ENCODE measurements at regions not wholly inside any gene's neighbourhood (a gene's known extent, or its start where the extent isn't known, plus 50 kb on each side); places are given as distances from the start of the nearest gene placed in this dataset.

DNA sequence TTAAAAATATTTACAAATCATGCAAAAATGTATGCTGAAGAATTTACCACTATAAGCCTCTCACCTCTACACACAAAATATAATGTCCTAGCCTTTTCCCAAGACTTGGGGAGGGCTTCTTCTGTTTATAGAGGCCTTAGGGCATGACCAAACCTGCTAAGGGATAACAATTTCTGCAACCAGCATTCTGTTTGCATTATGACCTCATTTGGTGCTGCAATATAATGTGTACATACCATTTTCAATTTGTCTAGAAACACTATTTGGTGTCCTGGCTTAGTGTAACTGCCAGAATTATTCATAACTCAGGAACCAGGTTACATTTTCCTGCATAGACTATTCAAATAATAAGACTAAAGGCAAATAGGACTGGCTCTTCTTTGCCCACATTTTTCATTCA, 446.6 kb upstream of the SORCS1 start:
- no peak overlapping the region for H3K4me3 ChIP-seq (IDR thresholded peaks at IDR 0.05; ENCODE audit: insufficient read depth, low read depth, low read length)
- H3K4me1 ChIP-seq (ENCODE audit: low read depth, poor library complexity, severe bottlenecking): no peaks in the 10 kb centered on the region
- H3K79me2 ChIP-seq (ENCODE audit: insufficient read depth, low read depth): no peaks in the 10 kb centered on the region
- no peak overlapping the region for H3K27ac ChIP-seq
- H3K36me3 ChIP-seq (ENCODE audit: insufficient read depth): no peaks in the 10 kb centered on the region
- H3K27me3 ChIP-seq (ENCODE audit: insufficient read depth, low read depth): no peaks in the 10 kb centered on the region
- TF ChIP-seq, protein P1, sequence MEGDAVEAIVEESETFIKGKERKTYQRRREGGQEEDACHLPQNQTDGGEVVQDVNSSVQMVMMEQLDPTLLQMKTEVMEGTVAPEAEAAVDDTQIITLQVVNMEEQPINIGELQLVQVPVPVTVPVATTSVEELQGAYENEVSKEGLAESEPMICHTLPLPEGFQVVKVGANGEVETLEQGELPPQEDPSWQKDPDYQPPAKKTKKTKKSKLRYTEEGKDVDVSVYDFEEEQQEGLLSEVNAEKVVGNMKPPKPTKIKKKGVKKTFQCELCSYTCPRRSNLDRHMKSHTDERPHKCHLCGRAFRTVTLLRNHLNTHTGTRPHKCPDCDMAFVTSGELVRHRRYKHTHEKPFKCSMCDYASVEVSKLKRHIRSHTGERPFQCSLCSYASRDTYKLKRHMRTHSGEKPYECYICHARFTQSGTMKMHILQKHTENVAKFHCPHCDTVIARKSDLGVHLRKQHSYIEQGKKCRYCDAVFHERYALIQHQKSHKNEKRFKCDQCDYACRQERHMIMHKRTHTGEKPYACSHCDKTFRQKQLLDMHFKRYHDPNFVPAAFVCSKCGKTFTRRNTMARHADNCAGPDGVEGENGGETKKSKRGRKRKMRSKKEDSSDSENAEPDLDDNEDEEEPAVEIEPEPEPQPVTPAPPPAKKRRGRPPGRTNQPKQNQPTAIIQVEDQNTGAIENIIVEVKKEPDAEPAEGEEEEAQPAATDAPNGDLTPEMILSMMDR (conservative IDR thresholded peaks at IDR 0.05; ENCODE audit: low read depth, low read length): no peak
- H4K20me1 ChIP-seq (ENCODE audit: insufficient read depth): no peaks in the 10 kb centered on the region
- no peak overlapping the region for H2AFZ ChIP-seq (ENCODE audit: low read depth)
- no peak overlapping the region for H3K9ac ChIP-seq
- no peak overlapping the region for H3K4me2 ChIP-seq

DNA sequence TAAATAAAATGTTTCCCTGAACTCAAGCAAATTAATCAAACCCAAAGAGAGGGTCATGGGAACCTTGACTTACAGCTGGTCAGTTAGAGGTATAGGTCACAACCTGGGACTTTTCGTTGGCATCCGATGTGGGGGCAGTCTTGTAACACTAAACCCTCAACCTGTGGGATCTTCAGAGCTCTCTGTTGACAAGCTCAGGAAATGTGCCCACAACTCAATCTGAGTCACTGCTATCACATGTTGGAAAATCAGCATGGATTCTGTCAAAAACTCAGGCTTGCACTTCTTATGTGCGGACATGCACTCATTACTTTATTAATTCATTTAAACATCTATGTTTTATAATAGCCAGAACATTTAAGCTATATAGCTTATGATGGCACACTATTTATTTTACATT, 424.6 kb upstream of the SORCS1 start:
- Histone ChIP-seq H3K27me3 (ENCODE audit: insufficient read depth, low read depth) (no peaks in the 10 kb centered on the region), H3K4me1 (ENCODE audit: low read depth, poor library complexity, severe bottlenecking) (no peaks in the 10 kb centered on the region), H3K36me3 (ENCODE audit: insufficient read depth) (no peaks in the 10 kb centered on the region), H3K9ac (no peak overlapping the region), H3K27ac (no peak overlapping the region), H2AFZ (ENCODE audit: low read depth) (no peak overlapping the region), H3K79me2 (ENCODE audit: insufficient read depth, low read depth) (no peaks in the 10 kb centered on the region), H3K4me3 (IDR thresholded peaks at IDR 0.05; ENCODE audit: insufficient read depth, low read depth, low read length) (no peak overlapping the region), H4K20me1 (ENCODE audit: insufficient read depth) (no peaks in the 10 kb centered on the region), H3K4me2 (no peak overlapping the region)
- TF ChIP-seq, protein P1 (conservative IDR thresholded peaks at IDR 0.05; ENCODE audit: low read depth, low read length): no peak

DNA sequence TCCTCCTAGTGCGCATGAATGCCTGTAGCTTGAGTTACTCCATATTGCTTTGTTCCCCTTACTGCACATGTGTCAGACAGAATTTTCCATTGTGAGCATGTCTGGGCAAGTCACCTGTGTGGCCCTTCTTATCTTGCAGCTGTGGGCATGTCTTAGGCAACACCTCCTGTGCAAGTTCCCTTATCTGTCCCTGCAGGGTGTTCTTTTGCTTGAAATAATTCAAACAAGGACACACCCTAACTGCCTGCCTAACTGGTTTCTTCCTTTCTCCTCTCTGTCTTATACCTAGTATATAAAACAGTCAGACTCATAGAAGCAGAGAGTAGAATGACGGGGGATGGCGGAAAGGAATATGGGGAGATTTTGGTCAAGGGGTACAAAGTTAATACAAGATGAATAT, 421.1 kb upstream of the SORCS1 start:
- H3K9ac ChIP-seq: no peak overlapping the region

DNA sequence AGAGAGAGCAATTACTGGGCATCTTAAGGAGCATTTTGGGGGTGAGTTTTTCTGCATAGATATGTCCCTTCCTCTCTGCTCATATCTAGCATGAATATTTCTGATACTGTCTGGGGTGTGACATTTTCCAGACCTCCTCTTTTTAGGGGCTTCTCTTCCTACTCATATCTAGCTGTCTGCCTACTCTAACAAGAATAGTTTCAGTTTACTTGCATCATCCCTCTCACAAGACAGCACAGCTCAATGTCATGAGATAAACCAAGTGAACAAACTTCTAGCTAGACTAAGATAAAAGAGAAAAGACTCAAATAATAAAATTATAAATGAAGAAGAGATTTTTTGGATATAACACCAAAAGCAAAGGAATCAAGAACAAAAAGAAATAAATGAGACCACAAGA, 419.5 kb upstream of the SORCS1 start:
- Histone ChIP-seq H3K27me3 (ENCODE audit: insufficient read depth, low read depth) (no peaks in the 10 kb centered on the region), H4K20me1 (ENCODE audit: insufficient read depth) (no peaks in the 10 kb centered on the region), H3K4me3 (IDR thresholded peaks at IDR 0.05; ENCODE audit: insufficient read depth, low read depth, low read length) (no peak overlapping the region), H3K36me3 (ENCODE audit: insufficient read depth) (no peaks in the 10 kb centered on the region), H2AFZ (ENCODE audit: low read depth) (no peak overlapping the region), H3K9ac (no peak overlapping the region), H3K27ac (no peak overlapping the region), H3K4me1 (ENCODE audit: low read depth, poor library complexity, severe bottlenecking) (no peaks in the 10 kb centered on the region), H3K79me2 (ENCODE audit: insufficient read depth, low read depth) (no peaks in the 10 kb centered on the region), H3K4me2 (no peak overlapping the region)
- TF ChIP-seq, protein P1 (conservative IDR thresholded peaks at IDR 0.05; ENCODE audit: low read depth, low read length): no peak

More for the DNA sequence above, 421.1 kb upstream of the SORCS1 start:
- Histone ChIP-seq H3K79me2 (ENCODE audit: insufficient read depth, low read depth) (no peaks in the 10 kb centered on the region), H3K27me3 (ENCODE audit: insufficient read depth, low read depth) (no peaks in the 10 kb centered on the region), H3K27ac (no peak overlapping the region), H3K4me2 (no peak overlapping the region), H3K4me3 (IDR thresholded peaks at IDR 0.05; ENCODE audit: insufficient read depth, low read depth, low read length) (no peak overlapping the region), H3K36me3 (ENCODE audit: insufficient read depth) (no peaks in the 10 kb centered on the region), H4K20me1 (ENCODE audit: insufficient read depth) (no peaks in the 10 kb centered on the region), H2AFZ (ENCODE audit: low read depth) (no peak overlapping the region), H3K4me1 (ENCODE audit: low read depth, poor library complexity, severe bottlenecking) (no peaks in the 10 kb centered on the region)
- TF ChIP-seq, protein P1 (conservative IDR thresholded peaks at IDR 0.05; ENCODE audit: low read depth, low read length): no peak

Measured in KMS-11 (cell line).